ENCODE measurements at regions not wholly inside any gene's neighbourhood (a gene's known extent, or its start where the extent isn't known, plus 50 kb on each side); places are given as distances from the start of the nearest gene placed in this dataset.

- TF ChIP-seq CTCF (IDR thresholded peaks at IDR 0.05) = no peak
- no peak for TF ChIP-seq POLR2A (IDR thresholded peaks at IDR 0.05)
Measured at GRCh38 chr7:7080802-7081201, 101.5 kb upstream of the C1GALT1 start.

Measured in right lobe of liver (tissue), 4 donors.